NCI-H1930 (cell line): ENCODE measurements at regions not wholly inside any gene's neighbourhood (a gene's known extent, or its start where the extent isn't known, plus 50 kb on each side); places are given as distances from the start of the nearest gene placed in this dataset.

Experiments
- DNase-seq, 2 experiments: peaks; one replicate each; lab custom pipeline; 2025; lab: John Stamatoyannopoulos, UW

GRCh38 chr7:22005151-22005550, 59.5 kb upstream of the CDCA7L start:
- no peak for DNase-seq

- no peak for DNase-seq
These were observed 57.0 kb upstream of the CDCA7L start for GRCh38 chr7:22002726-22003125.

- DNase-seq: peak; percentile 8 to 21
These were observed 55.8 kb upstream of the CDCA7L start for GRCh38 chr7:22001345-22002004.

GRCh38 chr7:21999896-22000295, 54.2 kb upstream of the CDCA7L start:
- no peak for DNase-seq

- no peak for DNase-seq
These were observed 50.9 kb upstream of the CDCA7L start for GRCh38 chr7:21996641-21997040.
